GDM1 (cell line): ENCODE measurements at regions not wholly inside any gene's neighbourhood (a gene's known extent, or its start where the extent isn't known, plus 50 kb on each side); places are given as distances from the start of the nearest gene placed in this dataset.

ENCODE experiments used
- DNase-seq: peaks from one replicate; lab custom pipeline; 2025; lab: John Stamatoyannopoulos, UW

GRCh38 chr4:177108708-177109107, 201.0 kb upstream of the NEIL3 start:
- no peak for DNase-seq

- DNase-seq: no peak
Observed at GRCh38 chr4:177109769-177110168, 199.9 kb upstream of the NEIL3 start.

GRCh38 chr4:177116161-177116560, 193.5 kb upstream of the NEIL3 start:
- no peak for DNase-seq

- no peak for DNase-seq
Observed at GRCh38 chr4:177117256-177117655, 192.4 kb upstream of the NEIL3 start.

- no peak for DNase-seq
Observed at GRCh38 chr4:177118596-177118995, 191.1 kb upstream of the NEIL3 start.

- no peak for DNase-seq
Observed at GRCh38 chr4:177119021-177119471, 190.6 kb upstream of the NEIL3 start.

- no peak for DNase-seq
Observed at GRCh38 chr4:177119691-177120090, 190.0 kb upstream of the NEIL3 start.

GRCh38 chr4:177123811-177124210, 185.9 kb upstream of the NEIL3 start:
- no peak for DNase-seq

- DNase-seq: no peak
Observed at GRCh38 chr4:177124349-177125064, 185.2 kb upstream of the NEIL3 start.

- no peak for DNase-seq
Observed at GRCh38 chr4:177125656-177126055, 184.0 kb upstream of the NEIL3 start.

GRCh38 chr4:177127658-177128057, 182.0 kb upstream of the NEIL3 start:
- DNase-seq: no peak

- DNase-seq: no peak
Observed at GRCh38 chr4:177128306-177128705, 181.4 kb upstream of the NEIL3 start.

- DNase-seq: no peak
Observed at GRCh38 chr4:177131736-177132135, 177.9 kb upstream of the NEIL3 start.

- no peak for DNase-seq
Observed at GRCh38 chr4:177147668-177148067, 162.0 kb upstream of the NEIL3 start.

- DNase-seq: no peak
Observed at GRCh38 chr4:177155454-177155853, 154.2 kb upstream of the NEIL3 start.

- no peak for DNase-seq
Observed at GRCh38 chr4:177159600-177159999, 150.1 kb upstream of the NEIL3 start.

- DNase-seq: no peak
Observed at GRCh38 chr4:177161781-177162180, 147.9 kb upstream of the NEIL3 start.

- no peak for DNase-seq
Observed at GRCh38 chr4:177163532-177163931, 146.1 kb upstream of the NEIL3 start.

GRCh38 chr4:177171588-177171987, 138.1 kb upstream of the NEIL3 start:
- no peak for DNase-seq

- no peak for DNase-seq
Observed at GRCh38 chr4:177175473-177175872, 134.2 kb upstream of the NEIL3 start.

GRCh38 chr4:177177541-177178081, 132.1 kb upstream of the NEIL3 start:
- no peak for DNase-seq

GRCh38 chr4:177178246-177178645, 131.4 kb upstream of the NEIL3 start:
- no peak for DNase-seq

- DNase-seq: no peak
Observed at GRCh38 chr4:177182166-177182565, 127.5 kb upstream of the NEIL3 start.

GRCh38 chr4:177182728-177183127, 126.9 kb upstream of the NEIL3 start:
- DNase-seq: no peak
